HG03066 (cell line): ENCODE measurements at regions not wholly inside any gene's neighbourhood (a gene's known extent, or its start where the extent isn't known, plus 50 kb on each side); places are given as distances from the start of the nearest gene placed in this dataset.

ENCODE experiments used
- ATAC-seq: cut with Tn5 transposase; IDR thresholded peaks from one replicate; pipeline ENCODE4 v1.9.1; 2021; ENCODE audit warnings: low read depth; ENCODE audit not compliant: unreplicated experiment

- ATAC-seq, result no peak
These were observed 58.4 kb upstream of the TOP1 start for GRCh38 chr20:40970218-40970617.

DNA sequence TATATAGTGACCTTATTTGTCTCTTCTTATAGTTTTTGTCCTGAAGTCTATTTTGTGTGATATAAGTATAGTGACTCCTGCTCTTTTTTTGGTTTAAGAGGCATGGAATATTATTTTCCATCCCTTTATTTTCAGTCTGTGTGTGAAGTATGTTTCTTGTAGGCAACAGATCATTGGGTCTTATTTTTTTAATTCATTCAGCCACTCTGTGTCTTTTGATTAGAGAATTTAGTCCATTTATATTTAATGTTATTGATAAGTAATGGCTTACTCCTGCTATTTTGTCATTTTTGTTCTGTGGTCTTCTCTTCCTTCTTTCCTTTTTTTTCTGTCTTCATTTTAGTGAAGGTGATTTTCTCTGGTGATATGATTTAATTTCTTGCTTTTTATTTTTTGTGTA lies 51.4 kb upstream of the TOP1 start:
- ATAC-seq, result no peak

DNA sequence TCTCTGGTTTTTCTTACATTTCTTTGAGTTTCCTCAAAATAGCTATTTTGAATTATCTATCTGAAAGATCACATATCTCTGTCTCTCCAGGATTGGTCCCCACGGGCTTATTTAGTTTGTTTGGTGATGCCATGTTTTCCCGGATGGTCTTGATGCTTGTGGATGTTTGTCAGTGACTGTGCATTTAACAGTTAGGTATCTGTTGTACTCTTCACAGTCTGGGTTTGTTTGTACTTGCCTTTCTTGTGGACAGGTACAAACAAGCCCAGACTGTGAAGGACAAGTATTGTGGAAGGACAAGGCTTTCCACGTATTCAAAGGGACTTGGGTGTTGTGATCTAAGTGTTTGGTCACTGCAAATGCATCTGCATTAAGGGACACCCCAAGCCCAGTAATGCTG lies 49.9 kb upstream of the TOP1 start:
- no peak for ATAC-seq
